GM23338 (cell line): ENCODE measurements at regions not wholly inside any gene's neighbourhood (a gene's known extent, or its start where the extent isn't known, plus 50 kb on each side); places are given as distances from the start of the nearest gene placed in this dataset.

Experiments
- ATAC-seq: fragments of 200-7000 bp; cut with Tn5 transposase; 3 replicates; pipeline ENCODE4 v1.9.1; 2020
- DNase-seq: peaks from one replicate; pipeline ENCODE4 v3.0.0-alpha.2; 2015; ENCODE audit warnings: low spot score
- H2AFZ ChIP-seq: fragments of 200-600 bp; sonication (generic); 2 replicates; pipeline ENCODE4 v1.8.0; 2016; ENCODE audit warnings: antibody characterized with exemption, mild to moderate bottlenecking, moderate library complexity
- H3F3A ChIP-seq: fragments of 200-600 bp; sonication (generic); replicated peaks from 2 replicates; pipeline ENCODE4 v1.8.0; 2017; ENCODE audit warnings: antibody characterized with exemption, mixed run types, low read depth
- H3K27ac ChIP-seq: fragments of 200-600 bp; sonication (generic); 2 replicates; pipeline ENCODE4 v1.6.1; 2016; ENCODE audit warnings: low read depth
- H3K27me3 ChIP-seq: fragments of 200-600 bp; sonication (generic); 2 replicates; pipeline ENCODE4 v1.8.0; 2016; ENCODE audit warnings: mild to moderate bottlenecking, mixed run types, moderate library complexity; ENCODE audit not compliant: insufficient read depth
- H3K36me3 ChIP-seq: fragments of 200-600 bp; sonication (generic); 2 replicates; pipeline ENCODE4 v1.8.0; 2016; ENCODE audit warnings: mild to moderate bottlenecking; ENCODE audit not compliant: insufficient read depth
- H3K4me1 ChIP-seq: fragments of 200-600 bp; sonication (generic); 2 replicates; pipeline ENCODE4 v1.8.0; 2016; ENCODE audit warnings: mild to moderate bottlenecking, moderate library complexity; ENCODE audit not compliant: insufficient read depth
- H3K4me2 ChIP-seq: fragments of 200-600 bp; sonication (generic); 2 replicates; pipeline ENCODE4 v1.7.1; 2017; ENCODE audit warnings: mixed run types
- H3K4me3 ChIP-seq: fragments of 200-600 bp; sonication (generic); 2 replicates; pipeline ENCODE4 v1.6.1; 2016; ENCODE audit warnings: mixed run types
- H3K79me2 ChIP-seq: fragments of 200-600 bp; sonication (generic); replicated peaks from 2 replicates; pipeline ENCODE4 v1.8.0; 2017; ENCODE audit warnings: mild to moderate bottlenecking; ENCODE audit not compliant: insufficient read depth
- H3K9me2 ChIP-seq: fragments of 200-600 bp; sonication (generic); 2 replicates; pipeline ENCODE4 v1.8.0; 2017; ENCODE audit not compliant: insufficient read depth
- H4K20me1 ChIP-seq: fragments of 200-600 bp; sonication (generic); replicated peaks from 2 replicates; pipeline ENCODE4 v1.8.0; 2017; ENCODE audit warnings: mild to moderate bottlenecking; ENCODE audit not compliant: insufficient read depth
- H3K27ac Mint-ChIP-seq: 2 replicates; pipeline ENCODE4 v1.8.0; 2020; ENCODE audit warnings: inconsistent platforms, mild to moderate bottlenecking, moderate library complexity, mixed read lengths
- H3K27me3 Mint-ChIP-seq: 3 replicates; pipeline ENCODE4 v1.8.0; 2022; ENCODE audit warnings: low read depth, mild to moderate bottlenecking, moderate library complexity, mixed read lengths, inconsistent platforms; ENCODE audit not compliant: insufficient read depth, poor library complexity
- H3K36me3 Mint-ChIP-seq: 3 replicates; pipeline ENCODE4 v1.8.0; 2021; ENCODE audit warnings: low read depth, mild to moderate bottlenecking, inconsistent platforms, moderate library complexity, mixed read lengths
- H3K4me1 Mint-ChIP-seq: 3 replicates; pipeline ENCODE4 v1.8.0; 2020; ENCODE audit warnings: mild to moderate bottlenecking, inconsistent platforms, mixed read lengths
- H3K4me3 Mint-ChIP-seq: 3 replicates; pipeline ENCODE4 v1.8.0; 2021; ENCODE audit warnings: moderate library complexity, mild to moderate bottlenecking, inconsistent platforms, mixed read lengths
- H3K9me3 Mint-ChIP-seq: 3 replicates; pipeline ENCODE4 v1.8.0; 2020; ENCODE audit warnings: moderate library complexity, mild to moderate bottlenecking, inconsistent platforms, mixed read lengths
- CREB1 ChIP-seq: fragments of 250-450 bp; sonication (Bioruptor Pico); IDR thresholded peaks from 2 replicates; pipeline ENCODE4 v1.5.0; 2020; ENCODE audit warnings: low read depth, mild to moderate bottlenecking, moderate library complexity
- CTCF ChIP-seq, 2 experiments: fragments of 200-600 bp in 1 of 2; sonication (generic) in 1 of 2; conservative IDR thresholded peaks; 2 replicates each; pipeline versions ENCODE4 v1.5.1 to v1.6.1; 2016 to 2017; ENCODE audit warnings: antibody characterized with exemption in 2 of 2, low read depth in 2 of 2, mild to moderate bottlenecking in 2 of 2, moderate library complexity in 1 of 2
- ETS1 ChIP-seq: IDR thresholded peaks from 2 replicates; pipeline ENCODE4 v1.6.1; 2016; ENCODE audit warnings: antibody characterized with exemption
- EZH2 ChIP-seq: fragments of 200-600 bp; sonication (generic); IDR thresholded peaks from one replicate; pipeline ENCODE4 v1.8.0; 2017; ENCODE audit warnings: antibody characterized with exemption, mild to moderate bottlenecking, low read depth; ENCODE audit not compliant: unreplicated experiment
- JUNB ChIP-seq: IDR thresholded peaks from one replicate; pipeline ENCODE4 v1.6.1; 2016; ENCODE audit warnings: antibody characterized with exemption; ENCODE audit not compliant: unreplicated experiment
- NANOG ChIP-seq: IDR thresholded peaks from 2 replicates; pipeline ENCODE4 v1.6.1; 2016; ENCODE audit warnings: antibody characterized with exemption, borderline replicate concordance
- POLR2AphosphoS5 ChIP-seq: IDR thresholded peaks from 2 replicates; pipeline ENCODE4 v1.6.1; 2016; ENCODE audit warnings: antibody characterized with exemption, low read depth
- REST ChIP-seq: IDR thresholded peaks from one replicate; pipeline ENCODE4 v1.6.1; 2018; ENCODE audit warnings: antibody characterized with exemption; ENCODE audit not compliant: unreplicated experiment
- STAT1 ChIP-seq: IDR thresholded peaks from one replicate; pipeline ENCODE4 v1.6.1; 2016; ENCODE audit warnings: antibody characterized with exemption; ENCODE audit not compliant: unreplicated experiment
- ZNF114 ChIP-seq: fragments of 250-450 bp; sonication (Bioruptor Pico); IDR thresholded peaks from 2 replicates; pipeline ENCODE4 v1.5.0; 2020; ENCODE audit warnings: mild to moderate bottlenecking, moderate library complexity
- ZNF331 ChIP-seq: fragments of 250-450 bp; sonication (Bioruptor Pico); IDR thresholded peaks from 2 replicates; pipeline ENCODE4 v1.5.0; 2020; ENCODE audit warnings: low read depth, mild to moderate bottlenecking, moderate library complexity
- TF ChIP-seq, protein P1 (sequence below): fragments of 250-450 bp; sonication (Bioruptor Pico); IDR thresholded peaks from 2 replicates; pipeline ENCODE4 v1.5.0; 2020; ENCODE audit warnings: mild to moderate bottlenecking, moderate library complexity

DNA sequence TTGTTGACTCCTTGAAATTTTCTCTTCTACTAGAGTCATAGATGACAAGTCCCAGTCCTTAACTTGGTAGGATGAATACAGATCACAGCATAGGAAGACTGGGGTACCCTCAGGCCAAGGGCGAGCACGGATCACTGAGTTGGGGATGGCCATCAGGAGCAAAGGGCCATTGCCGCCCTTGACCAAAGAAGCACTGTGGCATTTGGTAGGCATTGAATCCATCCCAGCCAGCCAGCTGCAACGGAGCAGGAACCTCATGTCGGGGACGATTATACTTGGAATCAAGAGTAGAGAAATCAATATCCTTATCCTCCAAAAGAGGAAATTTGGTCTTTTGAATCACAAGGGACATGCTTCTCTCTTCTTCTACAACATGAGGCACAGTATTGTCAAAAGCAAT, 50.1 kb upstream of the ZNF573 start:
- Mint-ChIP-seq H3K36me3 (peaks cover 29% of the 10 kb centered on the region), H3K4me1 (no peaks in the 10 kb centered on the region), H3K27me3 (peaks cover 3% of the 10 kb centered on the region), H3K9me3 (peaks cover 80% of the 10 kb centered on the region), H3K4me3 (no peak overlapping the region), H3K27ac (no peak overlapping the region)
- H2AFZ ChIP-seq: no peak overlapping the region
- H3K4me2 ChIP-seq: no peak overlapping the region
- ATAC-seq (no peak), DNase-seq (no peak)
- no peaks in the 10 kb centered on the region for H3K4me1 ChIP-seq
- no peak overlapping the region for H3K4me3 ChIP-seq
- no peaks in the 10 kb centered on the region for H4K20me1 ChIP-seq
- H3K36me3 ChIP-seq: peaks cover 46% of the 10 kb centered on the region
- H3F3A ChIP-seq: no peaks in the 10 kb centered on the region
- TF ChIP-seq EZH2 (no peak), STAT1 (no peak), ZNF331 (CRISPR knock-in tag) (no peak), ZNF114 (CRISPR knock-in tag) (no peak), CREB1 (CRISPR knock-in tag) (no peak), ETS1 (no peak), POLR2AphosphoS5 (no peak), REST (no peak), CTCF (conservative IDR thresholded peaks at IDR 0.05; ENCODE audit: low read depth in 2 of 2) (no peak), JUNB (no peak), NANOG (no peak)
- TF ChIP-seq, protein P1, sequence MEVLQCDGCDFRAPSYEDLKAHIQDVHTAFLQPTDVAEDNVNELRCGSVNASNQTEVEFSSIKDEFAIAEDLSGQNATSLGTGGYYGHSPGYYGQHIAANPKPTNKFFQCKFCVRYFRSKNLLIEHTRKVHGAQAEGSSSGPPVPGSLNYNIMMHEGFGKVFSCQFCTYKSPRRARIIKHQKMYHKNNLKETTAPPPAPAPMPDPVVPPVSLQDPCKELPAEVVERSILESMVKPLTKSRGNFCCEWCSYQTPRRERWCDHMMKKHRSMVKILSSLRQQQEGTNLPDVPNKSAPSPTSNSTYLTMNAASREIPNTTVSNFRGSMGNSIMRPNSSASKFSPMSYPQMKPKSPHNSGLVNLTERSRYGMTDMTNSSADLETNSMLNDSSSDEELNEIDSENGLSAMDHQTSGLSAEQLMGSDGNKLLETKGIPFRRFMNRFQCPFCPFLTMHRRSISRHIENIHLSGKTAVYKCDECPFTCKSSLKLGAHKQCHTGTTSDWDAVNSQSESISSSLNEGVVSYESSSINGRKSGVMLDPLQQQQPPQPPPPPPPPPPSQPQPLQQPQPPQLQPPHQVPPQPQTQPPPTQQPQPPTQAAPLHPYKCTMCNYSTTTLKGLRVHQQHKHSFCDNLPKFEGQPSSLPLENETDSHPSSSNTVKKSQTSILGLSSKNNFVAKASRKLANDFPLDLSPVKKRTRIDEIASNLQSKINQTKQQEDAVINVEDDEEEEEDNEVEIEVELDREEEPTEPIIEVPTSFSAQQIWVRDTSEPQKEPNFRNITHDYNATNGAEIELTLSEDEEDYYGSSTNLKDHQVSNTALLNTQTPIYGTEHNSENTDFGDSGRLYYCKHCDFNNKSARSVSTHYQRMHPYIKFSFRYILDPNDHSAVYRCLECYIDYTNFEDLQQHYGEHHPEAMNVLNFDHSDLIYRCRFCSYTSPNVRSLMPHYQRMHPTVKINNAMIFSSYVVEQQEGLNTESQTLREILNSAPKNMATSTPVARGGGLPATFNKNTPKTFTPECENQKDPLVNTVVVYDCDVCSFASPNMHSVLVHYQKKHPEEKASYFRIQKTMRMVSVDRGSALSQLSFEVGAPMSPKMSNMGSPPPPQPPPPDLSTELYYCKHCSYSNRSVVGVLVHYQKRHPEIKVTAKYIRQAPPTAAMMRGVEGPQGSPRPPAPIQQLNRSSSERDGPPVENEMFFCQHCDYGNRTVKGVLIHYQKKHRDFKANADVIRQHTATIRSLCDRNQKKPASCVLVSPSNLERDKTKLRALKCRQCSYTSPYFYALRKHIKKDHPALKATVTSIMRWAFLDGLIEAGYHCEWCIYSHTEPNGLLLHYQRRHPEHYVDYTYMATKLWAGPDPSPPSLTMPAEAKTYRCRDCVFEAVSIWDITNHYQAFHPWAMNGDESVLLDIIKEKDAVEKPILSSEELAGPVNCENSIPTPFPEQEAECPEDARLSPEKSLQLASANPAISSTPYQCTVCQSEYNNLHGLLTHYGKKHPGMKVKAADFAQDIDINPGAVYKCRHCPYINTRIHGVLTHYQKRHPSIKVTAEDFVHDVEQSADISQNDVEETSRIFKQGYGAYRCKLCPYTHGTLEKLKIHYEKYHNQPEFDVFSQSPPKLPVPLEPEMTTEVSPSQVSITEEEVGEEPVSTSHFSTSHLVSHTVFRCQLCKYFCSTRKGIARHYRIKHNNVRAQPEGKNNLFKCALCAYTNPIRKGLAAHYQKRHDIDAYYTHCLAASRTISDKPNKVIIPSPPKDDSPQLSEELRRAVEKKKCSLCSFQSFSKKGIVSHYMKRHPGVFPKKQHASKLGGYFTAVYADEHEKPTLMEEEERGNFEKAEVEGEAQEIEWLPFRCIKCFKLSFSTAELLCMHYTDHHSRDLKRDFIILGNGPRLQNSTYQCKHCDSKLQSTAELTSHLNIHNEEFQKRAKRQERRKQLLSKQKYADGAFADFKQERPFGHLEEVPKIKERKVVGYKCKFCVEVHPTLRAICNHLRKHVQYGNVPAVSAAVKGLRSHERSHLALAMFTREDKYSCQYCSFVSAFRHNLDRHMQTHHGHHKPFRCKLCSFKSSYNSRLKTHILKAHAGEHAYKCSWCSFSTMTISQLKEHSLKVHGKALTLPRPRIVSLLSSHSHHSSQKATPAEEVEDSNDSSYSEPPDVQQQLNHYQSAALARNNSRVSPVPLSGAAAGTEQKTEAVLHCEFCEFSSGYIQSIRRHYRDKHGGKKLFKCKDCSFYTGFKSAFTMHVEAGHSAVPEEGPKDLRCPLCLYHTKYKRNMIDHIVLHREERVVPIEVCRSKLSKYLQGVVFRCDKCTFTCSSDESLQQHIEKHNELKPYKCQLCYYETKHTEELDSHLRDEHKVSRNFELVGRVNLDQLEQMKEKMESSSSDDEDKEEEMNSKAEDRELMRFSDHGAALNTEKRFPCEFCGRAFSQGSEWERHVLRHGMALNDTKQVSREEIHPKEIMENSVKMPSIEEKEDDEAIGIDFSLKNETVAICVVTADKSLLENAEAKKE (CRISPR knock-in tag): no peak
- H3K79me2 ChIP-seq: no peaks in the 10 kb centered on the region
- H3K9me2 ChIP-seq: no peaks in the 10 kb centered on the region; the same call in none of the 2 replicates
- H3K27ac ChIP-seq: no peak overlapping the region
- no peaks in the 10 kb centered on the region for H3K27me3 ChIP-seq
